T1000 (cell line): ENCODE measurements at regions not wholly inside any gene's neighbourhood (a gene's known extent, or its start where the extent isn't known, plus 50 kb on each side); places are given as distances from the start of the nearest gene placed in this dataset.

ENCODE experiments used
- DNase-seq: peaks from one replicate; lab custom pipeline; 2025; ENCODE audit warnings: mixed read lengths; lab: John Stamatoyannopoulos, UW

DNA sequence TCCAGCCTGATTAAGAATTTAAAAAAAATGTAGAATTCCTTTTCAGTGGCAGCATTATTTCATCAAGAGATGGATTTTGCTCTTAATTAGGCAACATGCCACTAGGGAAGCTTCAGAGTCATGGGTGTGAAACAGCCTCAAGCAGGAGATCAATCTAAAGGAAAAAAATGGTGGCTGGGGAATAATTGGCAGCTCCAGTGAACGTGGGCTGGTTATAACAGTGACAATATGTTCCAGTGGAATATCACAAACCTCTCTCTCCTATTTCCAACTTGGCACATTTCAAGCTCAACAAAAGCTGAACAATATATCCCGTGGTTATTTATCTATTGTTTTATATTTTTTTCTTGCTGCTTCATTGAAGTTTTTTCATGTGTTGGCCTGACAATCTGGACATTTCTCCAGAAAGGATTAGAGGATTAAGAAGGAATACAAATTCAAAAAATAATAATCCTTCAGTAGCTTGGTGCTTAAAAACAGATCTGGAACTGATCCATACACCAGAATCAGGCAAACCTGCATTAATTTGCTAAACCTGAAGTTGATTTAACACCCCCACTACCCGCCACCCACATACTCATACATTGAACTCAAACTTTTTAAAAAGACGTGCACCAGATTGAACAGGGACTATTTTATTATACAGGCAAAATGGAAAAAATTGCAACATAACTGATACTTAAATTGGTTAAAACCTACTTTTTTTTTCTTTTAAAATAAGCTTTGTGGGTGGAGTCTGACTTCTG lies 255.9 kb upstream of the SPRED2 start:
- no peak for DNase-seq

DNA sequence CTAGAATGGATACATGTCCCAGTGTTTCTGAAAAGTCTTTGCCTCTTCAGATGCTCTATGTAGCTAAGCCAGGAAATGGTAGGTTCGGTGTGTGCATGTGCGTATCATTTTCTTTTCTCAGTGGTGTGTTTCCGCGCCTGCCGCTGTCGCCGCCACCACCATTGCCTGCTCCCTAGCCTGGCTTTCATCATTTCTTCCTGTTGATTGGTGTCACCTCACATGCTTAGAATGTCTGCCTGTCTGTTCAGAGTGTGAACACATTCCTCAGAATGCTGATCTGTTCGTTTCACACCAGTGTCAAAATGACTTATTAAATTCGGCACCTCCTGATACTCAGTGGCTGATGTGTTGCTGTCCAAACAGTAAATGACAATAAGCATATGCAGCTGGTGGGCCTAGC lies 255.2 kb upstream of the SPRED2 start:
- DNase-seq = no peak

DNA sequence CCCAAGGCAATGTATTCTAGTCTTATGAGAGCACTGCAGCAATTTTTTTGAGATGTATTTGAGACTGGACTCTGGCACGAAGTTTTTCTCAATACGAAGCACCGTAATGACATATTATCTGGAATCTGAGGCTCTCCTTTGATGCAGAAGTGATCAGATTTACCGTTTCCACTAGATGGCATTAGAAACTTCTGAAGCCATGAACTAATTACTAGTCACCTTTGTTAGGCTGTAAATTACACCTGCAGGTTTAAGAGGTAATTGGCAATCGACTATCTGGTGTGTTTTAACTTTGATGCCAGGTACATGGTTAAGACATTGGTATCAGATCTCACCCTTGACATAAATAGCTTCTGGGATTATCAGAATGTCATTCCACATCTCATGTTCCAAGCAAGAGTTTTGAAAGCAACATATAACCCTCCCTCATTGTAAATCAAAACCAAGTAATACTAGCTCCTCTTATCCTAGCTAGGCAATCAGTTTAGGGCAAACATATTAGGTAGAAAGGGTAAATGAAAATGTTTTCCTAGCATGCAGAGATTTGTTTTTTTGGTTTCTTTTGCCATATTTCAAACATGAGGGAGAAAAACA lies 254.6 kb upstream of the SPRED2 start:
- no peak for DNase-seq

DNA sequence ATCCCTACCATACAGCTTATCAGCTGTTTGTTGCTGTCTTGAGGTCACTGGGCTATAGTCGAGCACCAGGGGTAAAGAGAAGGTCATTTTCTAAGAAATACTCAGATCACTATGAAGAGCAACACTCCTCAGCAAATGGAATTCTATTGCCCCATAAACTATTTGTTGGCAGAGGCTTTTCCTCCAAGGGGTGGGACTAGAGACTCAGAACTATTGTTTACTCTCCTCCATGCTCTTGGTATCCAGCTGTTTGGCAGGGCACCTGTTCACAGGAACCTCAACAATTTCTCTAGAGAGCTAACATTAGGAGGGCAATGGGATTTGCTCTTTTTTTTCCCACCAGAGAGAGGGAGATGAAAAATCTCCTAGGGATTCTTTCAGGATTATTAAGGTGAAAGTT lies 249.1 kb upstream of the SPRED2 start:
- no peak for DNase-seq

DNA sequence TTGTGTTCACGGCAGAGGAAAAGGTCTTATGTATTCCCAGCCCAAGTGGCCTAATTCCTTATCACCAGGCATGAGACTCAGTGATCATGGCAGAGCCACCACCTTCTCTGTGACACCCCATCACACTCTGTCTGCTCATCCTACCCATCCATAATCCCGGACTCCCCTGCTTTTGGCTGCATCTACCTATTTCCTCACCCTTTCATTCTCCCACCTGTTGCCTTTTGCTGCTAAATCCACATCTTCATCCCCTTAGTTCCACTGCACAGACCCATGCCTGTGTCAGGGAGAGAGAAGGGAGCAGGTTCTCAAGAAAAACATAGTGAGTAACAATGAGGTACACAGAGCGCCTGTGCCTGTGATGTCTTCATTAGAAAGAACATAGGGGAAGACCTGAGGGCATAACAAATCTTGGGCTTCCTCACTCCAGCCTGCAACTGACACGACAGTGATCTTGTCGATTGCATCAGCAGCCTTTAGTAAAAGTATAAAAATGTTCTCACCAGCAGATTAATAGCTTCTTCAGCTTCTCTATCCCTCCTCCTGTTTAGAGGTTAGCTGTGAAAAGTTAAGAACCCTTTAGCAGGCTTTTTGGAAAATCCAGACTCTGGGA lies 246.5 kb upstream of the SPRED2 start:
- DNase-seq = no peak

DNA sequence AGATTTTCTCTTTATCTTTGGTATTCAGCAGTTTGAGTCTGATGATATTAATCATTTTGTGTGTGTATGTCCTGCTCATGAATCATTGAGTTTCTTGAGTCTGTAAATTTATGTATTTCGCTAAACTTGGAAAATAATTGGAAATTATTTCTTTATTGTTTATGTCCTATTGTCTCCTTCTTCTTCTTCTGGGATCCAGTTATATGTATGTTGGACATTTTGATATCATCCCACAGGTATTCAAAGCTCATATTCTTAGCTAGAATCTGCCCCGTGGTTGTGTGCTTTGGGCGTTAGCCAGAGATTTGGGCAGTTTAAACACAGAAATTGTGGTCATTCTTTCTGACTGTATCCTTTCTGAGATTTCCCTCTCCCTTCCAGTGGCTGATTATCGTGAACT lies 243.0 kb upstream of the SPRED2 start:
- no peak for DNase-seq

DNA sequence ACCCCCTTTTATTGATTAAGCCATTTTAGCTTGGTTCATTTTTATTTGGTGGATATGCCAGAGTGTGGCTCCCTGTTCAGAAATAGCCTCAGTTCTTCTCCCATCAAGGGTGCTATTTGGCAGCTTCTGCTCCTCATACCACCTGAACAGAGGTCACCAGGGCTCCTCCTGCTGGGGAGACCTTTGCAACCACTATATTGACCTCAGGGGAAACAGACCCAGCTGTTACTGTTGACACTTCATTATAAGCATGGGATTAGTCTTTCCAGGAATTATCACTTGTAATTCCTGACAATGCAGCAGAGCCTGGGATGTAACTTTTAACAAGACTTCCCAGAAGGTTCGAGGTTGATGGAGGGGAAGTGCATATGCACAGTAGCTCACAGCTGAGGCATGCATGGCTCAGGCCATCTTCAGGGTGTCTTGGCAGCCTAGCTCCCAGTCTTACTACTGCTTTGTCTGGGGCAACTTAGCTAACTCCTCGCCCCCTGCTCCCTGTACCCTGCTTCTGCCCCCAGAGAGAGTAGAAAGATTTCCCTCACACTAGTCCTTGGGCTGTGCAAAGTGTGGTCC lies 239.4 kb upstream of the SPRED2 start:
- no peak for DNase-seq

DNA sequence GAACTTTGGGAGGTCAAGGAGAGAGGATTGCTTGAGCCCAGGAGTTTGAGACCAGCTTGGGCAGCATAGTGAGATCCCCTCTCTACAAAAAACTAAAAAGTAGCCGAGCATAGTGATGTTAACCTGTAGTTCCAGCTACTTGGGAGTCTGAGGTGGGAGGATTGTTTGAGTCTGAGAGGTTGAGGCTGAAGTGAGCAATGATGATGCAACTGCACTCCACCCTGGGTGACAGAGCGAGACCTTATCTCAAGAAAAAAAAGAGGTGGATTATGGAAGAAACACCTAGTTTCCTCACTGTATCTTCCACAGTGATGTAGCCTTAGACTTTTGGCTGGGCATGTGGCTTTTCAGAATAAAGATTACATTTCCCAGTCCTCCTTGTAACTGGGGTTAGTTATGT lies 237.2 kb upstream of the SPRED2 start:
- no peak for DNase-seq

DNA sequence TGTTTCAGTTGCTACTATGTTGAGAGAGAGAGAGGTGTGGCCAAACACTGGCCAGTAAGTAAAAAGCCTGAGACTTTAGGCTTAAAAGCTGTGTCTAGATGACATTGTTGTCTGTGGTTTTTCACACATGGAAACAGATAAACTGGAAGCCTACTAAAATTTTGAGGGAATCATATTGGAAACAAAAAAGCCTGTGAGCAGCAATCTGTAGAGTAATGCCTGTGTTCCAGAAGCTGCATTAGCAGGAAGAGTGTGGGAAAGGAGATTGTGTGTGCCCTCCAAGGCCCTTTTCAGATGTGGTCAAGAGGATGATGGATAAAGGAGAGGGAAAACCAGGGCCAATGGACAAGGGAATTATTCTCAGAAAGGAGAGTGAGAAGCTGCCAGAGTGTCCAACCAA lies 236.3 kb upstream of the SPRED2 start:
- no peak for DNase-seq

DNA sequence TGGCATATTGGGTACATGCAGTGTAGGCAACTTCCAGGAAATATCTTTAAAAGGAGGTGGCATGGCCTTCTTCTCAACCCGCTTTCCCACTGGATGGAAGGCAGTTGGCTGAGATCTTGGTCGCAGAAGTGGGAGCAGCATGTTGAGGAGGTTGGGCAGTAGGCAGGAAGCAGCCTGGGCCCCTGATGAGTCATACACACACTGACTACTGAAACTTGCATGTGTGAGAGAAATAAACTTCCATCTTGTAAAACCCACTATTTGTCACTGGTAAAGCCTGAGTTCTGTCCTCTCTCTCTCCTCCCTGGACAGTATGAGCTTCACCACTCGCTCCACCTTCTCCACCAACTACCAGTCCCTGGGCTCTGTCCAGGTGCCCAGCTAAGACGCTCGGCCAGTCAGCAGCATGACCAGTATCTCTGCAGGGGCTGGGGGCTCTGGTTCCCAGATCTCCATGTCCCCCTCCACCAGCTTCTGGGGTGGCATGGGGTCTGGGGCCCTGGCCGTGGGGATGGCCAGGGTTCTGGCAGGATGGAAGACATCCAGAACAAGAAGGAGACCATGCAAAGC lies 233.8 kb upstream of the SPRED2 start:
- DNase-seq = peak; percentile 17

DNA sequence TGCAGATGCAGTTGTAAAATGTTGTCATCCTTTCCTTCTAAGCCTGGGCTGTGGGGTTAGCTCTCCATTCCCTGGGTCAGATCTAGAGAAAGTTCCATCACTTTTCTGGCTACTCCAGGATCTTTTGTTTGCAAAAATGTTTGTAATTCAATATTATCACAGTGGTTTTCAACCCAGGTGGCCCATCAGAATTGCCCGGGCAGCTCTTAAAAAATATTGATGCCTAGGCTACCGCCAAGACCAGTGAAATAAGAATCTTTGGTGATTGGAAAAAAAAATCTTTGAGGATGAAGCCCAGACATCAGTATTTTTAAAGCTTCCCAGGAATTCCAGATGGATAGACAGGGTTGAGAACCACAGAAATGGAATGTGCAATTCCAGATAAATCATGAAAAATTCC lies 232.5 kb upstream of the SPRED2 start:
- no peak for DNase-seq

DNA sequence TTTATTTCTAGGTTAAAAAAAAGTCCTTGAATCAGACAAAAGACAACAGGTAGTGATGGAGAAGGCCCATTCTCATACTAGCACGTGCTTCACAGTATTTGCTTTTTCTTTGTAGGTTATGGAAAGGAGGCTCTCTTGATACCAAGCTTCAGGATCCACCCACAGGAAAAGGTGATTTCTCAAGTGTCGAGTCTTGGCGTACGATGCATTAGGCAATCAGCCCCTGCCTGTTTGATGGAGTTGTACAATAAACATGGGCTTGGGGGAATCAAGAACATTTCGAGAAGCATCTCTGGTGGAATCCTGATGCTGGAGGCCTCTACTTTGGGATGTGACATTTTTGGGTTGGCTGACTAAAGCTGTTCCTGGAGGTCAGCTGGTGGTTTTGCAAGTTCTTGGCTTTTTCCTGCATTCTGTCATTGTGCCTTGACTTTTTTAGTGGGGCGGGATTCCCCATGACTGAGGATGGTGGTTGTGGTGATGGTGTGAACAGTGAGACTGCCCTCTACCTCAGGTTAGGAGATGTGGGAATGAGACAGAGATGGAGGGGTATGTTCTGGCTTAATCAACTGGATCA lies 231.5 kb upstream of the SPRED2 start:
- no peak for DNase-seq

DNA sequence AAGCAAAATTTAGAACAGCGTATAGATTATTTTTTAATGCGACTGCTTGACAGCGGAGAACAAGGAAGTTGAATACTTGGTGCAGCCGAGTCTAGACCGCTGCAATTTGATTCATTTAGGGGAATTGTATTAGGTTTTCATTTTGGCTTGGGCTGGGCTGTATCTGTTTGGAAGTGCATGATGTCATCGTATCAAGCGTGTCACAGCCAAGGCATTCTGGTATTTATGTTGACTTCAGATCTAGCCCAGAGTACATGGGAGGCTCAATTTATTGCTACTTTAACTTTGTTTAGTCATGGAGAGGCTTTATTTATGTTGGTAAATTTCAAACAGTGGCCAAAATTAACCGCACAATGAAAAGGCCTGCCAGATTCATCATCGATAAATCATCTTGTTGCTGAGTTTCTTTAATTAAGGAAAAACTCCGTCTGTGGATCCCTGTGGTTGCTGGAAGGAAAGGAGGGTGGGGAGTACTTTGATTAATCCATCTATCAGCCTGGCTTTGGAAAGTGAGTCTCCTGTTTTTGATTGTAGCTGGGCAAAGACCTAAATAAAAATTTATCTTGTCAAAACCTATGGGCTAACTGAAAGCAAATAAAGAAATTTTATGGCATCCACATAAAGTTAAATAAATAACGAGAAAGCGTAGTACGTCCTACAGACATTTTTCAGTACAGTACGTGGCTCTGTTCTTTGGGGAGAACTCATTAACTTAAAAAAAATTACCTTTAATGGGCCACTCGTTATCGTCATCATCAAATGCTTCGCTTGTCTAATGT lies 230.4 kb upstream of the SPRED2 start:
- DNase-seq = peak; percentile 65

DNA sequence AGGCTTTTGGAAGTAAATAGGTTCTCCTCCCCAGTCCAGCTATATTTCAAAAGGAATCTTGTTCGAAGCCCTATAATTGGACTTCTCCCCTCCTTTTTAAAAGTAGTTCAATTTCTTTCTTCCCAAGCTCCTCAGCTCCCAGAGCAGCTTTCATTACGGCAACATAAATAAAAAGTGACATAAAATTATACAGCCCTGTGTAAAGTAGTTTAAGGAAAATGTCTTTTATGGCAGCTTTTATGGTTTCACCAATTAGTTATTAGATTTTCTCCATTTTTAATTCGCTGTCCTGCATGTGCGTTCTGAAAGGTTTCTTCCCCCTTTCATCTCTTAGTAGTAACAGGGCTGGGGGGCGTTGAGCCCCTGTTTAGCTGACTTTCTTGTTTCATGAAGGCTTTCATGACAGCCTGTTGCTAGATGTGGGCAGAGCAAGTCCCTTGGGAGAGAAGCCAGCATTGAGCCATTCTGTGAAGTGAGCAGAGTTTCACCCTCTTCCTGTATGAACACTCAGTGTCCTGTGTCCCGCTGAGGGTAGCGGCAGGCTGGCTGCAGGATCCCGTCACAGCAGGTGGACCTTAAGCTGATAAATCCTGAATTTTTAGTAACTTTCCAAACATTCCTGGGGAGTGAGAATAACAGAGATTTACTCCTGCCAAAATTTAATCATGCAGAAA lies 229.7 kb upstream of the SPRED2 start:
- peak; percentile 11 for DNase-seq

DNA sequence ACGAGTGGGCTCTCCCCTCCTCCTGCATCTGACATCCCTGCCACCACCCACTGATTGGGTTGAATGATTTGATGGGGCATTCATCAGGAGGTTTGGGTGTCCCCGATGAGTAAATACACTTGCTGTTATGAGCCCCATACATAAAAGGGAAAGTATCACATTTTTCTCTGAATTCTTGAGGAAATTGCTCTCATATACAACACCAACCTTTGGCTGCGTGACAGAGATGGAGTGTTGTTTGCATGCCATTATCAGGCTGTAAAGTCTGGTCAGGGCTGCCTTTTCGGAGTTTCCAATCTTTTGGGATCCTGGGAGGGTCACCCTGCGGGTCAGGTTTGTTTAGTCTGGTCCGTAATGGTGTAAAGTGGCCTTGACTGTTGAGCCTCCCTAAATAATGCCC lies 227.9 kb upstream of the SPRED2 start:
- no peak for DNase-seq

DNA sequence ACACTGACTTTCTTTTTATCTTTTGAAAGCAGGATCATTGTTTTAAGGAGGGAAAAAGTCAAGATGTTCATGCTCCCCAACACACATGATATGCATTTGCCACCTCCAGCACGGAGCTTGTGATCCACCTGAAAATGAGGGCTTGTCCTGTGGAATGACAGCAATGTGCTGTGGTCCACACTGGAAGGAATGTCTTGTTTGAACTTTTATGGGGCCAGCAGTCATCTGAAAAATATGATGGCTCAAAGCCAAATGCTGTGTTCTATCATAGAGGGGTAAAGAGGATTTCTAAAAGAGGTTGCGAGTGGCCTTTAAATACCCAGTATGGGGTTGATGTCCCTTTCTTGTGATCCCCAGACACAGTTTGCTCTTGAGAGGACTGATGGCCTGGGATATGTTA lies 226.5 kb upstream of the SPRED2 start:
- DNase-seq = peak; percentile 24

DNA sequence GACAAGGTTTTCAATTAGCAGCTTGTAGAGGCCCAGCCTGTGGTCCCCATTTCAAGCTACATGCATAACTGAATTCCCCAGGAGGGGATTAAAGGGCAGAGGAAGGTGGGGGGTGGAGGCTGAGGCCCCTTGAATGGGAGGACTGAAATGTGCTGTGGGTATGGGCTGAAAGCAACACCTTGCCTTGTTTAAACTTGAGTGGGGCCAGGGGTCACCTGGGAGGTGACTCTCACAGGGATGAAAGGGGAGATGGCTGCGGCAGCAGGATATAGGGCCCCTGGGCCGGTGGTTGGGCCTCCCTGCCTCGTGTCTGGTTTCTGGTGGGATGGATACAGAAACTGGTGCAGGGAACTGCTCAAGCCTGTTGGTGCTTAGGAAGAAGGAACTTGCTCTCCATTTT lies 225.9 kb upstream of the SPRED2 start:
- no peak for DNase-seq

DNA sequence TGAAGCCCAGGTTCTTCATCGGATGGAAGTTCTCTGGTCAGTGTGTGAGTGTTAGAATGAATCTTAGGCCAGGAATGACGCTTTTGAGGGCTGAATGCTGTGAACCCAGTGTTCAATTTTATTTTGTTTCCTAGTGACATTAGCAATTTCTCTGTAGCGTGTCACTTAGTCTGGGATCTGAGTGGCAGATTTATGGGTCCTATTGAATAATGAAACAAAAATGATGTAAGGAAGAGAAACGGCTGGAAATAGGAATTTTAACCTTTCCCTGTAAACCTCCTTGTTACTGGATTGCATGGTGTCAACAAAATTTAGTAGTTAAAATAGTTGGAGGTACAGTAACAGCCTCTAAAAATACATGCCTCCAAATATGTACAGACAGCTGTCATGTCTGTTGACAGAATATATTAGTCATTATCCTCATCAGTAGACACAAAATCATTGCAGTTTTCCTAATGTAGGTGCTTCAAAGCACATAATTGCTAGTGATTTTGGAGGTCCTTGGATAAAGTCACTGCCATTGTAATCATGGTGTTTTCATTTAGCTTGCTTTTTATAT lies 223.8 kb upstream of the SPRED2 start:
- no peak for DNase-seq

DNA sequence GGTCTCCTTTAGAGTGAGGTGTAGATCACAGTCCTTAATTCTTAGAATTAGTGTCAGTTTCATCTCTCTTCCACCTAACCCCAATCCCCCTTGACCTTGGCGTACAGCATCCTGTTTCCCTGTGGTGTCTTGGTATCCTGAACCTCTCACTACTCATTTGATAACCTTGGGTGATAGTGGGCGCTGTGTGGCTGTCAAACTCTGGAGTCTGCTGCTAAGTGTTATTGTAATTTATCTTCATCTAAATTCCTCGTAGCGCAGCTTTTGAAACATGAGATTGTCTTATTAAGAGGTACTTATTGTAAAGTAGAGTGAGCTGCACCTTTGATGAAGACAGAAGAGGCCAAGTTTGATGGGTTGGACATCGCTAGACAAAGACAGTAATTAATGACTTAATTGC lies 222.6 kb upstream of the SPRED2 start:
- DNase-seq = no peak

DNA sequence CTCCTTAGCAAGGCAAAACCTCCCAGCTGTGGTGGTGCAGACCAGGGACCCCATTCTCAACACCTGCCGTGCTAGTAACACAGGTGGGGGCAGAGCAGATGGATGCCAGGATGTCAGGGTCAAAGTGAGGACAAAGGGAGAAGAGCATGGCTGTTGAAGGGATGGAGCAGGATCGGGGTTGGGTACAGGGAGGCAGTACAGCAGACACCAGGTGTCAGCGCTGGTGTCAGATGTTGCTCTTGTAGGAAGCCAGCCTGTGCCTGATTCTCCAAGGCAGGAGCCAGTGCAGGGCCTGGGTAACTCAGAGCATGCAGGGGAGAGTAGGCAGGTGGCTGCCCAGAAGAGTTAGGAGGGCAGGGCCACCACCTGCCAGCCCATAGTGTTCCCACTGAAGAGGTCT lies 222.1 kb upstream of the SPRED2 start:
- DNase-seq = no peak

DNA sequence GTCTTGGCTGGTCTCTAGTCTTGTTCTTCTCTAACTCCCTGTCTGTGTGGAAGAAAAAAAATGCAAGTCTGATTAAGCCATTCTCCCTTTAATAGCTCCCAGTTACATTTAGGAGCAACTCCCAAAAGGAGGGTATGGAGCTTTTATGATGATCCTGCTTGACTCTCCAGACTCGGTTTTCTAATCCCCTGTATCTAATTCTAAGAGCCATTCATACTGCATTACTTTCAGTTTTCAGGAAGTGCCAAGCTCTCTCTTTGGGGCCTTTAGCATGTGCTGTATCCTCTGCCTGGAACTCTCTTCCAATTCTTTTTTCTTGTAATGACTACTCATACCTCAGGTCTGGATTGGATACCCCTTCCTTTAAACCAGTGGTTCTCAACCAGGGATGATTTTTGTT lies 219.7 kb upstream of the SPRED2 start:
- DNase-seq = no peak
